ENCODE measurements at regions not wholly inside any gene's neighbourhood (a gene's known extent, or its start where the extent isn't known, plus 50 kb on each side); places are given as distances from the start of the nearest gene placed in this dataset.

DNA sequence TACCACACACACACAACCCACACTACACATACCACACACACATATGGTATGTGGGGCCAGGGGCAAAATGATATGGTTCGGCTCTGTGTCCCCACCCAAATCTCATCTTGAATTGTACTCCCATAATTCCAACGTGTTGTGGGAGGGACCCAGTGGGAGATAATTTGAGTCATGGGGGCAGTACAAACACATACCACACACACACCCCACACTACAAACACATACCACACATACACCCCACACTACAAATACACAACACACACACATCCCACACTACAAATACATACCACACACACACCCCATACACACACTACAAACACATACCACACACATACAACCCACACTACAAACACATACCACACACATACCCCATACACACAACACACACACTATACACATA is 117.8 kb downstream of the TTC32 start:
- H3K27me3 ChIP-seq (replicated peaks; ENCODE audit: control insufficient read depth, insufficient read depth, low read length) = no peaks in the 10 kb centered on the region; the same call in 1 of the 2 replicates
- TF ChIP-seq, protein P1, sequence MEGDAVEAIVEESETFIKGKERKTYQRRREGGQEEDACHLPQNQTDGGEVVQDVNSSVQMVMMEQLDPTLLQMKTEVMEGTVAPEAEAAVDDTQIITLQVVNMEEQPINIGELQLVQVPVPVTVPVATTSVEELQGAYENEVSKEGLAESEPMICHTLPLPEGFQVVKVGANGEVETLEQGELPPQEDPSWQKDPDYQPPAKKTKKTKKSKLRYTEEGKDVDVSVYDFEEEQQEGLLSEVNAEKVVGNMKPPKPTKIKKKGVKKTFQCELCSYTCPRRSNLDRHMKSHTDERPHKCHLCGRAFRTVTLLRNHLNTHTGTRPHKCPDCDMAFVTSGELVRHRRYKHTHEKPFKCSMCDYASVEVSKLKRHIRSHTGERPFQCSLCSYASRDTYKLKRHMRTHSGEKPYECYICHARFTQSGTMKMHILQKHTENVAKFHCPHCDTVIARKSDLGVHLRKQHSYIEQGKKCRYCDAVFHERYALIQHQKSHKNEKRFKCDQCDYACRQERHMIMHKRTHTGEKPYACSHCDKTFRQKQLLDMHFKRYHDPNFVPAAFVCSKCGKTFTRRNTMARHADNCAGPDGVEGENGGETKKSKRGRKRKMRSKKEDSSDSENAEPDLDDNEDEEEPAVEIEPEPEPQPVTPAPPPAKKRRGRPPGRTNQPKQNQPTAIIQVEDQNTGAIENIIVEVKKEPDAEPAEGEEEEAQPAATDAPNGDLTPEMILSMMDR (IDR thresholded peaks at IDR 0.05; ENCODE audit: insufficient read depth, low read length, poor library complexity, severe bottlenecking) = no peak
- no peaks in the 10 kb centered on the region for H3K36me3 ChIP-seq (ENCODE audit: control insufficient read depth, insufficient read depth, low read length)
- no peak for DNase-seq (ENCODE audit: extremely low read depth, insufficient read length)
- no peak overlapping the region for H3K4me3 ChIP-seq (replicated peaks; ENCODE audit: low read depth, low read length)

DNA sequence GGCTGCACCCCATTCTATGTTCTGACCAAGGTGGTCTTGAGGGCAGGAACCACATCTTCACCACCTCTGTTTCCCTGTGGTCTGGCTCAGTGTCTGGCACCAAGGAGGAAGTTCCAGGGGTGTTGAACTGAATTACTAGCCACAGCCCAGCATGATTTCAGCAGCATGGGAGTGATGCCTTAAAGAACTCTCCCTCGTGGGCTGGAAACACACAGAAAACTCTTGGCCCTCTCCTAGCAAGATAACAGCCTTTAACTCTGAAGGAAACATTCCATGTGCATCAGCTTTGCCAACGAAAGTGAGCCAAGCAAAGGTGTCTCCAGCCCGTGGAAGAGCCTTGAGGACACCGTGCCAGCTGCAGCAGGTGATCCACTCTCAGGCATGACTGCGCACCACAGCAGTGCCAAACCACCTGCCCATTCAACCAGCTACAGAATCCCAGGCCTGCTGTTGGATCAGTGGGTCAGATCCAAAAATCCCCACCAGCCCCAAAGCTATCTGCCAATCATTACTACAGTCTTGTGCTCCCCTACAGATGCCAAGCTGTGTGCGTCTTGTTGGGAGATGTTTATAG is 124.8 kb downstream of the TTC32 start:
- no peaks in the 10 kb centered on the region for H3K36me3 ChIP-seq (ENCODE audit: control insufficient read depth, insufficient read depth, low read length)
- TF ChIP-seq, protein P1 (IDR thresholded peaks at IDR 0.05; ENCODE audit: insufficient read depth, low read length, poor library complexity, severe bottlenecking) = no peak

DNA sequence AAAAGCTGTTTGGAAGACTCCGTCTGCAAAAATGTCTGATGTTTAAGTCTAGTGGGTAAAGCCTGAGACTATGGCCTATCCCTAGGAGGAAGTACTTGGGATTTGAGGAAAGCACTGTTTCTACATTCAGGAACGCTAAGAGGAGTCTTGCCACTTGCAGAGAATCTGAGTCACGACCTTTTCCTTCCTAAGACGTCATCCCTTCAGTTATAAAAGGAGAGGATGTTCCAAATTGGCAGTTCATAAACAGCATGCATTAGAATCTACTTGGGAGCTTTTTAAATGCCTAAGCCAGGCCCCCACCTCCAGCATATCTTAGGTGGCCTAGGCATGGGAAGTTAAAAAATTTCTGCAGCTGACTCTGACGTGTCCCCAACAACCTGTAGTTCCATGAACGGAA is 125.9 kb downstream of the TTC32 start:
- TF ChIP-seq, protein P1 (IDR thresholded peaks at IDR 0.05; ENCODE audit: insufficient read depth, low read length, poor library complexity, severe bottlenecking) = no peak
- DNase-seq (ENCODE audit: extremely low read depth, insufficient read length) = no peak
- Histone ChIP-seq H3K27me3 (replicated peaks; ENCODE audit: control insufficient read depth, insufficient read depth, low read length) (no peaks in the 10 kb centered on the region), H3K36me3 (ENCODE audit: control insufficient read depth, insufficient read depth, low read length) (no peaks in the 10 kb centered on the region), H3K4me3 (replicated peaks; ENCODE audit: low read depth, low read length) (no peak overlapping the region)

More for the DNA sequence above, 124.8 kb downstream of the TTC32 start:
- Histone ChIP-seq H3K4me3 (replicated peaks; ENCODE audit: low read depth, low read length) (no peak overlapping the region), H3K27me3 (replicated peaks; ENCODE audit: control insufficient read depth, insufficient read depth, low read length) (no peaks in the 10 kb centered on the region)
- DNase-seq (ENCODE audit: extremely low read depth, insufficient read length) = no peak

DNA sequence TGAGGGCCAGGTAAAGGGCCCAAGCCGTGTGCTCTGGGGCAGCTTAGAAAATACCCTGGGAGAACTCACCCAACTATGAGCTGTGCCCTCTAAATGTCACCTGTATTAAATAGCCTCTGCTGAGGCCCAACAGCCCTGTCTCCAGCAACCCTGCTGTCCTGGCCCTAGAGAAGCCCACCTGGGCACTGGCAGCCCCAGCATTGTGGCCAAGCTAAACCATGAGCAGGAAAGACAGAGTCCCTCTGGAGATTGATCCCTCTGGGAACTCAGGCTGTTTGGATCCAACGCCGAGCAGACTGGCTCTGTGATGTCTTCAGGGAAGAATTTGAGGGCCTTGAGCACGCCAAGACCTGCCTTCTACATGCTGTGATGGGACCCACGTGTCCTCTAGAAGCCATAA is 126.5 kb downstream of the TTC32 start:
- H3K36me3 ChIP-seq (ENCODE audit: control insufficient read depth, insufficient read depth, low read length) = no peaks in the 10 kb centered on the region
- H3K4me3 ChIP-seq (replicated peaks; ENCODE audit: low read depth, low read length) = no peak overlapping the region
- no peaks in the 10 kb centered on the region for H3K27me3 ChIP-seq (replicated peaks; ENCODE audit: control insufficient read depth, insufficient read depth, low read length)
- no peak for DNase-seq (ENCODE audit: extremely low read depth, insufficient read length)
- TF ChIP-seq, protein P1 (IDR thresholded peaks at IDR 0.05; ENCODE audit: insufficient read depth, low read length, poor library complexity, severe bottlenecking) = no peak

DNA sequence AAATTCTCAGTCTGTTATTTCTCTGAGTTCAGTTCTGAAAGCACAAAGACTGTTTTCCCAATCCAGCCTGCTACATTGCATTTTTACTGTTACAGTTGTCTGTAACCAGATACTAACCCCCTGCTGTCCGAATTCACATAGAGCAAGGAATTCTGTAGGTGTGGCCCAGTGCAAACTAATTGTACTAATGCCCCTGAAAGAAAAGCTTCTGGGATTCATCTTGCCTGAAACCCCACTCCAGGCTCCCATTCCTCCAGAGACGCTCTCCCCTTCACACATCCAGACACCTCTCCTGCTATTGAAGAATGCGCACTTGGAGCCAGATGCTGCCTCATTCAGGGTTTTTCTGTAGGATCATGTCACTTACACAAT is 127.0 kb downstream of the TTC32 start:
- TF ChIP-seq, protein P1 (IDR thresholded peaks at IDR 0.05; ENCODE audit: insufficient read depth, low read length, poor library complexity, severe bottlenecking) = no peak
- Histone ChIP-seq H3K27me3 (replicated peaks; ENCODE audit: control insufficient read depth, insufficient read depth, low read length) (no peaks in the 10 kb centered on the region), H3K36me3 (ENCODE audit: control insufficient read depth, insufficient read depth, low read length) (no peaks in the 10 kb centered on the region), H3K4me3 (replicated peaks; ENCODE audit: low read depth, low read length) (no peak overlapping the region)
- no peak for DNase-seq (ENCODE audit: extremely low read depth, insufficient read length)

DNA sequence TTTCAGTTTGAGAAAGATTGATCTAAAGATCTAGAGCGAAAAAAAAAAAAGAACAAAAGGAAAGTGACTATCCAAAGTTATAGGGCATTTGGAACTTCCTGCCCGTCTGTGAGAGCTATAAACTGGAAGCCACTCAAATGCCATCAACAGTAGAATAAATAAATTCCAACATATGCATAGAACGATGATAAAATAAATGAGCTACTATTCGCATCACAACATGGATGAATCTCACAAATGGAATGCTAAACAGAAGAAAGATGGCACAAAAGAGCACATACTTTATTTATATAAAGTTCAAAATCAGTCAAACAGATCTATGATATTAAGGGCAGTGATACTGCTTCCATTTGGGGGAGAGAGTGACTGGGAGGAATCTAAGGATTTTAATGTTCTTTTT is 128.8 kb downstream of the TTC32 start:
- H3K4me3 ChIP-seq (replicated peaks; ENCODE audit: low read depth, low read length) = no peak overlapping the region
- H3K36me3 ChIP-seq (ENCODE audit: control insufficient read depth, insufficient read depth, low read length) = no peaks in the 10 kb centered on the region
- TF ChIP-seq, protein P1 (IDR thresholded peaks at IDR 0.05; ENCODE audit: insufficient read depth, low read length, poor library complexity, severe bottlenecking) = no peak

More for the DNA sequence above, 128.8 kb downstream of the TTC32 start:
- H3K27me3 ChIP-seq (replicated peaks; ENCODE audit: control insufficient read depth, insufficient read depth, low read length) = no peaks in the 10 kb centered on the region; the same call in 1 of the 2 replicates
- no peak for DNase-seq (ENCODE audit: extremely low read depth, insufficient read length)
